Panc1 (cell line): ENCODE measurements at regions not wholly inside any gene's neighbourhood (a gene's known extent, or its start where the extent isn't known, plus 50 kb on each side); places are given as distances from the start of the nearest gene placed in this dataset.

Experiments used
- ATAC-seq: fragments of 200-7000 bp; cut with Tn5 transposase; 2 replicates; pipeline ENCODE4 v1.9.1; 2020; ENCODE audit warnings: mild to moderate bottlenecking, moderate library complexity
- BruUV-seq: library from RNA; stranded (reverse); fragments of 400-500 nt; replicated peaks from 2 replicates; lab custom pipeline; 2021; lab: Mats Ljungman, UMichigan
- CTCF ChIA-PET: fragments of 300-600 bp; sonication (Branson Sonifier 250); formaldehyde crosslinking; loops from one replicate; lab custom pipeline; 2022; ENCODE audit warnings: antibody characterized with exemption; lab: Charles Lee
- POLR2A ChIA-PET: fragments of 300-600 bp; sonication (Branson Sonifier 250); formaldehyde crosslinking; loops from one replicate; lab custom pipeline; 2022; ENCODE audit warnings: antibody characterized with exemption; lab: Charles Lee
- DNase-seq: peaks from one replicate; pipeline ENCODE4 v3.0.0-alpha.2; 2010; ENCODE audit warnings: low read depth, low spot score
- H3K27ac ChIP-seq: 2 replicates; pipeline ENCODE4 v1.5.1; 2011; ENCODE audit warnings: mild to moderate bottlenecking, low read length, inconsistent platforms
- H3K27me3 ChIP-seq: fragments of 200-500 bp; sonication (Bioruptor generic); 2 replicates; pipeline ENCODE4 v1.6.0; 2014; ENCODE audit warnings: low read length, inconsistent platforms; ENCODE audit not compliant: control insufficient read depth, insufficient read depth
- H3K36me3 ChIP-seq: fragments of 200-500 bp; sonication (Bioruptor generic); 2 replicates; pipeline ENCODE4 v1.5.1; 2014; ENCODE audit warnings: inconsistent platforms, mild to moderate bottlenecking, low read length, moderate library complexity; ENCODE audit not compliant: control insufficient read depth, insufficient read depth
- H3K4me1 ChIP-seq: 2 replicates; pipeline ENCODE4 v1.5.1; 2011; ENCODE audit warnings: inconsistent platforms, mild to moderate bottlenecking, low read length, moderate library complexity; ENCODE audit not compliant: control insufficient read depth, insufficient read depth
- H3K4me3 ChIP-seq, 2 experiments: 2 replicates each; pipeline ENCODE4 v1.5.1; 2011 to 2012; ENCODE audit warnings: low read depth in 2 of 2, low read length in 2 of 2, mild to moderate bottlenecking in 2 of 2, inconsistent platforms in 1 of 2, moderate library complexity in 1 of 2
- H3K9me3 ChIP-seq: fragments of 200-500 bp; sonication (Bioruptor generic); 2 replicates; pipeline ENCODE4 v1.5.1; 2014; ENCODE audit warnings: low read depth, mild to moderate bottlenecking, inconsistent platforms, low read length, moderate library complexity; ENCODE audit not compliant: control insufficient read depth, insufficient read depth
- CTCF ChIP-seq: fragments of 450-650 bp; IDR thresholded peaks from 2 replicates; pipeline ENCODE4 v1.5.1; 2017; ENCODE audit warnings: mild to moderate bottlenecking
- POLR2AphosphoS5 ChIP-seq: IDR thresholded peaks from 2 replicates; pipeline ENCODE4 v1.6.1; 2012; ENCODE audit warnings: mild to moderate bottlenecking, low read depth, low read length, moderate library complexity
- REST ChIP-seq, 2 experiments: IDR thresholded peaks; 2 replicates each; pipeline ENCODE4 v1.6.1; 2011 to 2012; ENCODE audit warnings: low read depth in 2 of 2, control low read depth in 1 of 2, low read length in 1 of 2, mild to moderate bottlenecking in 1 of 2, moderate library complexity in 1 of 2; ENCODE audit not compliant: insufficient read depth in 1 of 2
- SIN3A ChIP-seq: IDR thresholded peaks from 2 replicates; pipeline ENCODE4 v1.6.1; 2012; ENCODE audit warnings: low read depth, mild to moderate bottlenecking, low read length, moderate library complexity, borderline replicate concordance; ENCODE audit not compliant: insufficient read depth
- TCF7L2 ChIP-seq: IDR thresholded peaks from 2 replicates; pipeline ENCODE4 v1.6.1; 2011; ENCODE audit warnings: mild to moderate bottlenecking, low read depth, low read length, inconsistent platforms
- in situ Hi-C: cut with HindIII; loops from 2 replicates; pipeline ENCODE4 v1.10.0; 2016; ENCODE audit warnings: low sequenced_read_pairs, low pct_unique_long_range_greater_than_20kb
- intact Hi-C: fragments of 100-400 bp; cut with micrococcal nuclease; formaldehyde crosslinking; loops from one replicate; pipeline ENCODE4 v1.10.0; 2022; ENCODE audit not compliant: unreplicated experiment

GRCh38 chr2:8414946-8415879 lies 266.6 kb upstream of the ID2 start:
- intact Hi-C loops (no loop called here), in situ Hi-C loops (no loop called here)
- Histone ChIP-seq H3K4me1 (no peaks in the 10 kb centered on the region), H3K27ac (no peak overlapping the region), H3K9me3 (no peaks in the 10 kb centered on the region), H3K4me3 (no peak overlapping the region), H3K27me3 (0 out of 2 replicates have a peak, but pooled peaks cover 2% of the 10 kb centered on the region), H3K36me3 (no peaks in the 10 kb centered on the region)
- DNase-seq (no peak), ATAC-seq (no peak; the same call in 1 of the 2 replicates)
- ChIA-PET POLR2A (no interaction called here), CTCF (no interaction called here)
- TF ChIP-seq REST (IDR thresholded peaks at IDR 0.05; ENCODE audit: insufficient read depth in 1 of 2, low read depth in 2 of 2, low read length in 1 of 2) (no peak), TCF7L2 (no peak), CTCF (no peak), POLR2AphosphoS5 (no peak), SIN3A (no peak)
- no TSS peak for BruUV-seq

- in situ Hi-C loops, result no loop called here
- no peak overlapping the region for H3K4me3 ChIP-seq
- ATAC-seq (no peak), DNase-seq (no peak)
- intact Hi-C loops, result no loop called here
- no peaks in the 10 kb centered on the region for H3K9me3 ChIP-seq
- POLR2A ChIA-PET, result no interaction called here
- H3K27ac ChIP-seq, result no peak overlapping the region
- H3K36me3 ChIP-seq, result no peaks in the 10 kb centered on the region
- no TSS peak for BruUV-seq
- H3K4me1 ChIP-seq, result no peaks in the 10 kb centered on the region
- CTCF ChIA-PET, result interaction anchor here (0.5 kb wide), 1 partner anchor 19 kb away, joined by 7 read pairs; no protein-coding TSS in a partner anchor
- TF ChIP-seq CTCF, result no peak
- H3K27me3 ChIP-seq, result 0 out of 2 replicates have a peak, but pooled peaks cover 2% of the 10 kb centered on the region
Measured at GRCh38 chr2:8416001-8416571, 265.8 kb upstream of the ID2 start.
